GM18861 (cell line): ENCODE measurements at regions not wholly inside any gene's neighbourhood (a gene's known extent, or its start where the extent isn't known, plus 50 kb on each side); places are given as distances from the start of the nearest gene placed in this dataset.

Source experiments
- ATAC-seq: cut with Tn5 transposase; IDR thresholded peaks from one replicate; pipeline ENCODE4 v1.9.1; 2021; ENCODE audit not compliant: unreplicated experiment

- ATAC-seq = no peak
Observed at GRCh38 chr12:98329589-98329988, 185.8 kb upstream of the TMPO start.

GRCh38 chr12:98332642-98333041 is 182.7 kb upstream of the TMPO start:
- peak; percentile 75 for ATAC-seq

GRCh38 chr12:98334768-98335167 is 180.6 kb upstream of the TMPO start:
- ATAC-seq = no peak

GRCh38 chr12:98341026-98341425 is 174.4 kb upstream of the TMPO start:
- no peak for ATAC-seq

GRCh38 chr12:98341732-98342131 is 173.7 kb upstream of the TMPO start:
- no peak for ATAC-seq

GRCh38 chr12:98343002-98343567 is 172.3 kb upstream of the TMPO start:
- no peak for ATAC-seq

GRCh38 chr12:98344046-98344930 is 171.1 kb upstream of the TMPO start:
- no peak for ATAC-seq

GRCh38 chr12:98345308-98345876 is 170.0 kb upstream of the TMPO start:
- no peak for ATAC-seq

- no peak for ATAC-seq
Observed at GRCh38 chr12:98351089-98351488, 164.3 kb upstream of the TMPO start.

GRCh38 chr12:98351784-98352183 is 163.6 kb upstream of the TMPO start:
- no peak for ATAC-seq

- ATAC-seq = no peak
Observed at GRCh38 chr12:98352218-98352811, 163.1 kb upstream of the TMPO start.

- no peak for ATAC-seq
Observed at GRCh38 chr12:98352835-98353234, 162.6 kb upstream of the TMPO start.

- no peak for ATAC-seq
Observed at GRCh38 chr12:98354520-98355035, 160.8 kb upstream of the TMPO start.

GRCh38 chr12:98355322-98355721 is 160.1 kb upstream of the TMPO start:
- ATAC-seq = no peak

- no peak for ATAC-seq
Observed at GRCh38 chr12:98355933-98356332, 159.5 kb upstream of the TMPO start.

GRCh38 chr12:98358144-98358543 is 157.2 kb upstream of the TMPO start:
- no peak for ATAC-seq

GRCh38 chr12:98359856-98360255 is 155.5 kb upstream of the TMPO start:
- no peak for ATAC-seq

- ATAC-seq = no peak
Observed at GRCh38 chr12:98360401-98360800, 155.0 kb upstream of the TMPO start.

GRCh38 chr12:98369581-98369980 is 145.8 kb upstream of the TMPO start:
- no peak for ATAC-seq

GRCh38 chr12:98370976-98371375 is 144.4 kb upstream of the TMPO start:
- ATAC-seq = no peak

GRCh38 chr12:98371419-98371818 is 144.0 kb upstream of the TMPO start:
- no peak for ATAC-seq
